Ovary (tissue), 7 donors: ENCODE measurements at regions not wholly inside any gene's neighbourhood (a gene's known extent, or its start where the extent isn't known, plus 50 kb on each side); places are given as distances from the start of the nearest gene placed in this dataset.
A peak's percentile ranks its signal among the peaks of the same experiment; 100 is the strongest.

Experiments used
- DNase-seq, 5 donors: peaks; one replicate each; pipeline ENCODE4 v3.0.0-alpha.2; 2019 to 2020
- H3K27ac ChIP-seq, 2 donors: fragments of 200-600 bp; one replicate each; pipeline versions ENCODE4 v1.5.1 to v1.8.0; 2019 to 2022
- H3K27me3 ChIP-seq: fragments of 200-600 bp; one replicate; pipeline ENCODE4 v1.8.0; 2022
- H3K36me3 ChIP-seq: fragments of 200-600 bp; sonication (generic); one replicate; pipeline ENCODE4 v1.5.1; 2019
- H3K4me1 ChIP-seq: one replicate; pipeline ENCODE4 v1.8.1; 2013; ENCODE audit warnings: mild to moderate bottlenecking, moderate library complexity; ENCODE audit not compliant: insufficient read depth
- H3K4me3 ChIP-seq: fragments of 200-600 bp; sonication (generic); one replicate; pipeline ENCODE4 v1.5.1; 2017
- H3K9me3 ChIP-seq, 2 donors: fragments of 200-600 bp in 1 of 2; sonication (generic) in 1 of 2; one replicate each; pipeline versions ENCODE4 v1.5.1 to v1.8.1; 2013 to 2019; ENCODE audit warnings: mild to moderate bottlenecking in 1 of 2, moderate library complexity in 1 of 2
- CTCF ChIP-seq, 3 donors: fragments of 450-650 bp in 2 of 3; fragments of 200-600 bp in 1 of 3; IDR thresholded peaks; one replicate each; pipeline versions ENCODE4 v1.5.1 to v1.8.0; 2016 to 2022; ENCODE audit warnings: antibody characterized with exemption in 3 of 3, mild to moderate bottlenecking in 1 of 3
- EP300 ChIP-seq: sonication (generic); formaldehyde crosslinking; IDR thresholded peaks from one replicate; pipeline ENCODE4 v1.6.1; 2017; ENCODE audit warnings: antibody characterized with exemption
- POLR2A ChIP-seq: fragments of 450-650 bp; IDR thresholded peaks from one replicate; pipeline ENCODE4 v1.6.1; 2017; ENCODE audit warnings: antibody characterized with exemption, mild to moderate bottlenecking, moderate library complexity
- WGBS, 3 donors: extraction: QIAGEN DNeasy Blood & Tissue Kit in 1 of 3; methylation state at CpG; one replicate each; pipeline versions ENCODE4 v1.1.5 to v1.1.7; 2013 to 2017; 5-methylcytosine and 5-hydroxymethylcytosine counted together
- intact Hi-C, 4 donors: fragments of 100-400 bp; cut with DNase I; formaldehyde crosslinking; loops; one replicate each; pipeline versions ENCODE4 v1.11.0 to v1.15.1; 2022 to 2023
- donor health status: DM: no; HTN: no; CAD: no; lungs with moderate emphysema.
- donor health status: DM: no; HTN: no; CAD: no.
- donor health status: Bipolar disorder and iron deficiency.
- donor health status: DM: no; HTN: no; CAD: no.
- donor health status: DM: yes; HTN: yes; CAD: no.

- Histone ChIP-seq H3K9me3 (no peaks in the 10 kb centered on the region), H3K36me3 (no peaks in the 10 kb centered on the region), H3K27ac (no peak overlapping the region), H3K4me1 (no peaks in the 10 kb centered on the region), H3K27me3 (no peaks in the 10 kb centered on the region), H3K4me3 (peak overlapping the region; percentile 29)
- TF ChIP-seq EP300 = no peak
- TF ChIP-seq CTCF (IDR thresholded peaks at IDR 0.05) = no peak
- TF ChIP-seq POLR2A = no peak
- peak; percentile 72 to 85 (median 80) for DNase-seq
- WGBS, 3 donors = 8 to 11% (median 11%) methylated on average over 12 of the region's 12 CpGs
- intact Hi-C loops = no loop called here
Measured at GRCh38 chr3:72482589-72483321, 365.5 kb downstream of the SHQ1 start.

DNA sequence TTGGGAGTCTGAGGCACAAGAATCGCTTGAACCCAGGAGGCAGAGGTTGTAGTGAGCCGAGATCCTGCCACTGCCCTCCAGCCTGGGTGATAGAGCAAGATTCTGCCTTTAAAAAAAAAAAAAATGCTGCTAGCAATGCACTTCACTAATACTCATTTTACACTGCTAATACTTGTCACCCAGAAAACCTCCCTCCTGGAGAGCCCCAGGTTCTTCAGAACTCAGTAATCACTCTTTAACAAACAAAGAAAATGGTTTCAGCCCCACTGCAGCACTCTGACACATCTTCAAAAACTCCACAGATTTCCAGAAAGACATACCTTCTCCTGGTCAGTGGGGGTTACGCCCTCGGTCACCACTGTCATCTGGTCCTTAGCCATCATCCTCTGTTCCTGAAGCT, 366.7 kb downstream of the SHQ1 start:
- H3K27ac ChIP-seq = no peak overlapping the region
- H3K36me3 ChIP-seq = no peaks in the 10 kb centered on the region
- no peak overlapping the region for H3K4me3 ChIP-seq
- H3K4me1 ChIP-seq = no peaks in the 10 kb centered on the region
- H3K27me3 ChIP-seq = no peaks in the 10 kb centered on the region
- no peaks in the 10 kb centered on the region for H3K9me3 ChIP-seq
- intact Hi-C loops = no loop called here
- WGBS, 3 donors = 96 to 100% (median 98%) methylated on average over 4 of the region's 4 CpGs
- TF ChIP-seq EP300 (no peak), CTCF (IDR thresholded peaks at IDR 0.05) (no peak), POLR2A (no peak)
- DNase-seq = no peak

- H3K4me3 ChIP-seq = no peak overlapping the region
- intact Hi-C loops = no loop called here
- no peak for DNase-seq
- H3K9me3 ChIP-seq = no peaks in the 10 kb centered on the region
- TF ChIP-seq CTCF (IDR thresholded peaks at IDR 0.05) (no peak), EP300 (no peak), POLR2A (no peak)
- H3K27ac ChIP-seq = no peak overlapping the region
- no peaks in the 10 kb centered on the region for H3K27me3 ChIP-seq
- no peaks in the 10 kb centered on the region for H3K4me1 ChIP-seq
- no peaks in the 10 kb centered on the region for H3K36me3 ChIP-seq
Measured at GRCh38 chr3:72480366-72480765, 367.9 kb downstream of the SHQ1 start.

DNA sequence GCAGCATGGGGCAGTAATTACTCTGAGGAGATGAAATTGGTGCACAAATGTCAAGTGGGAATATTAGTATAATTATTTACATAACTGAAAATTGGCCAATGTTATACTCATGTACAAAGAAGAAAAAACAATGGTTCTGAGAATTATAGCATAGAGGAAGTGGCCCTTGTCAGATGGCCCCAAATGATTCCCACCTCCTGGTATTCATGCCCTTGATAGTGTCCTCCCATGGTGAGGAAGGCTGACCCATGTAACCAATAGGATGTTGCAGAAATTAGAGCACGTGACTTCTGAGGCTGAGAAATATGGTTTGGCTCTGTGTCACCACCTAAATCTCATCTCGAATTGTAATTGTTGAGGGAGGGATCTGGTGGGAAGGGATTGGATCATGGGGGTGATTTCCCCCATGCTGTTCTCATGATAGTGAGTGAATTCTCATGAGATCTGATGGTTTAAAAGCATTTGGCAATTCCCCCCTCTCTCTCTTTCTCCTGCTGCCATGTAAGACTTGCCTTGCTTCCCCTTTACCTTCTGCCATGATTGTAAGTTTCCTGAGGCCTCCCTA, 368.5 kb downstream of the SHQ1 start:
- Histone ChIP-seq H3K36me3 (no peaks in the 10 kb centered on the region), H3K9me3 (no peaks in the 10 kb centered on the region), H3K4me1 (no peaks in the 10 kb centered on the region), H3K4me3 (no peak overlapping the region), H3K27me3 (no peaks in the 10 kb centered on the region), H3K27ac (no peak overlapping the region)
- TF ChIP-seq EP300 (no peak), POLR2A (no peak), CTCF (IDR thresholded peaks at IDR 0.05) (no peak)
- 92 to 93% (median 92%) methylated on average over 2 of the region's 2 CpGs for WGBS, 3 donors
- no peak for DNase-seq
- intact Hi-C loops = no loop called here
